ENCODE measurements at regions not wholly inside any gene's neighbourhood (a gene's known extent, or its start where the extent isn't known, plus 50 kb on each side); places are given as distances from the start of the nearest gene placed in this dataset.

DNA sequence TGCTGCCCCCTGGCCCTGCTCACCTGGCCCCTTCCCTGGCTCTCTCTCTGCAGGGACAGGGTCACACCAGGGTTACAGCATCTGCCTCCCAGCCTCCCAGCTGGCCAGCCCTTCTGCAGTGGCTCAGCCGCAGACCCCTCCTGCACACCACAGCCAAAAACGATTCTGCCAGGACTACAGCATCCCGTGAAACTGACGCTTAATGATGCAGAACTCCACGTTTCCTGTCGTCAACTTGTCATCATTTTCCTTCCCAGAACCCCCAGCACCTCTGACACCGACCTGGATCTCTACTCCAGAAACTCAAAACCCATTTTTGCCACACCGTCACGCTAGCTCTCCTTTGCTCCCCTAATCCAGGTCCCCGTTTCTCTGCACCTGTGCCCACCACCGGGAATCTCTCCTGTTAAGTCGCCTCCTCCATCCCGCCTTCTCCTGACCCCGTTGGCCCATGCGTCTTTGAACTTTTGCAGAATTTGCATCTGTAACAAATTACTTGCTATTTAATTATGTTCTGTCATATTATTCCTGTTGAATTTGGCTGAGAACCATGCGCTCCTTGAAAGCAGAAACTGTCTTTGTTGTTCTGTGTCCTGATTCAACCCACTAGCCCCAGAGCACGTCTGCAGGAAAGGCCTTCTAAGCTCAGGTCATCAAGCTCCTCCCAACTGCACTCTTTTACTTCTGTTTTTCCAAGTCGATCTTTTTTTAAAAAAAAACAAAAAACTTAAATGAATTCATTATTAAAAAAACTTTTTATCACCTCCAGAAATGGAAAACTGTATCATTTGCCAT is 173.2 kb upstream of the COPS8 start:
- Histone ChIP-seq H3K36me3 (ENCODE audit: control insufficient read depth, insufficient read depth, low read length) (no peaks in the 10 kb centered on the region), H2AFZ (ENCODE audit: low read depth, low read length) (no peak overlapping the region), H3K4me3 (no peak overlapping the region), H4K20me1 (replicated peaks; ENCODE audit: control insufficient read depth, insufficient read depth, low read length) (no peaks in the 10 kb centered on the region), H3K9ac (ENCODE audit: insufficient read depth in 1 of 2, low read depth in 2 of 2, low read length in 2 of 2) (no peak overlapping the region), H3K4me1 (replicated peaks in 1 of 2; ENCODE audit: control insufficient read depth in 2 of 2, insufficient read depth in 2 of 2, low read length in 2 of 2) (no peaks in the 10 kb centered on the region), H3K79me2 (ENCODE audit: control insufficient read depth, insufficient read depth, low read length) (no peaks in the 10 kb centered on the region), H3K9me1 (ENCODE audit: control insufficient read depth, insufficient read depth, low read length) (no peaks in the 10 kb centered on the region), H3K9me3 (replicated peaks; ENCODE audit: control insufficient read depth, insufficient read depth, low read depth, low read length) (no peaks in the 10 kb centered on the region), H3K4me2 (ENCODE audit: insufficient read depth, low read length) (no peak overlapping the region), H3K27ac (ENCODE audit: extremely low read depth, low read depth, low read length) (no peak overlapping the region), H3K27me3 (ENCODE audit: control insufficient read depth in 2 of 2, insufficient read depth in 2 of 2, low read length in 2 of 2) (peaks cover 0 to 28% of the 10 kb centered on the region in 2 experiments; a peak in 2 of 5 replicates)
- no peak for FAIRE-seq
- in situ Hi-C loops (cut with MboI), result no loop called here
- no peak for DNase-seq (ENCODE audit: extremely low read depth in 1 of 4, low spot score in 3 of 4)
- WGBS (ENCODE audit: insufficient coverage, low coverage, missing lambda C conversion rate), result under 1% methylated on average over 17 of the region's 18 CpGs
- TF ChIP-seq MECOM (CRISPR knock-in tag; IDR thresholded peaks at IDR 0.05) (no peak), NR0B1 (IDR thresholded peaks at IDR 0.05; ENCODE audit: partially characterized antibody) (no peak), NFATC3 (IDR thresholded peaks at IDR 0.05) (no peak), KLF13 (tag; IDR thresholded peaks at IDR 0.05; ENCODE audit: borderline replicate concordance, low read depth) (no peak), IRF2 (CRISPR knock-in tag; IDR thresholded peaks at IDR 0.05) (no peak), NR2C1 (IDR thresholded peaks at IDR 0.05) (no peak), NR2C1 (tag; IDR thresholded peaks at IDR 0.05) (no peak), ZNF398 (CRISPR knock-in tag; IDR thresholded peaks at IDR 0.05) (no peak)
- TF ChIP-seq, protein P1, sequence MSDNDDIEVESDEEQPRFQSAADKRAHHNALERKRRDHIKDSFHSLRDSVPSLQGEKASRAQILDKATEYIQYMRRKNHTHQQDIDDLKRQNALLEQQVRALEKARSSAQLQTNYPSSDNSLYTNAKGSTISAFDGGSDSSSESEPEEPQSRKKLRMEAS (CRISPR knock-in tag; IDR thresholded peaks at IDR 0.05), result no peak
- TF ChIP-seq, protein P2, sequence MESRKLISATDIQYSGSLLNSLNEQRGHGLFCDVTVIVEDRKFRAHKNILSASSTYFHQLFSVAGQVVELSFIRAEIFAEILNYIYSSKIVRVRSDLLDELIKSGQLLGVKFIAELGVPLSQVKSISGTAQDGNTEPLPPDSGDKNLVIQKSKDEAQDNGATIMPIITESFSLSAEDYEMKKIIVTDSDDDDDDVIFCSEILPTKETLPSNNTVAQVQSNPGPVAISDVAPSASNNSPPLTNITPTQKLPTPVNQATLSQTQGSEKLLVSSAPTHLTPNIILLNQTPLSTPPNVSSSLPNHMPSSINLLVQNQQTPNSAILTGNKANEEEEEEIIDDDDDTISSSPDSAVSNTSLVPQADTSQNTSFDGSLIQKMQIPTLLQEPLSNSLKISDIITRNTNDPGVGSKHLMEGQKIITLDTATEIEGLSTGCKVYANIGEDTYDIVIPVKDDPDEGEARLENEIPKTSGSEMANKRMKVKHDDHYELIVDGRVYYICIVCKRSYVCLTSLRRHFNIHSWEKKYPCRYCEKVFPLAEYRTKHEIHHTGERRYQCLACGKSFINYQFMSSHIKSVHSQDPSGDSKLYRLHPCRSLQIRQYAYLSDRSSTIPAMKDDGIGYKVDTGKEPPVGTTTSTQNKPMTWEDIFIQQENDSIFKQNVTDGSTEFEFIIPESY (CRISPR knock-in tag; IDR thresholded peaks at IDR 0.05), result no peak
- TF ChIP-seq, protein P3, sequence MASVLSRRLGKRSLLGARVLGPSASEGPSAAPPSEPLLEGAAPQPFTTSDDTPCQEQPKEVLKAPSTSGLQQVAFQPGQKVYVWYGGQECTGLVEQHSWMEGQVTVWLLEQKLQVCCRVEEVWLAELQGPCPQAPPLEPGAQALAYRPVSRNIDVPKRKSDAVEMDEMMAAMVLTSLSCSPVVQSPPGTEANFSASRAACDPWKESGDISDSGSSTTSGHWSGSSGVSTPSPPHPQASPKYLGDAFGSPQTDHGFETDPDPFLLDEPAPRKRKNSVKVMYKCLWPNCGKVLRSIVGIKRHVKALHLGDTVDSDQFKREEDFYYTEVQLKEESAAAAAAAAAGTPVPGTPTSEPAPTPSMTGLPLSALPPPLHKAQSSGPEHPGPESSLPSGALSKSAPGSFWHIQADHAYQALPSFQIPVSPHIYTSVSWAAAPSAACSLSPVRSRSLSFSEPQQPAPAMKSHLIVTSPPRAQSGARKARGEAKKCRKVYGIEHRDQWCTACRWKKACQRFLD (CRISPR knock-in tag; IDR thresholded peaks at IDR 0.05), result no peak
- no TSS peak for BruUV-seq (replicated peaks)
- no peak for ATAC-seq
- POLR2A ChIA-PET, result no interaction called here
- intact Hi-C loops (cut with micrococcal nuclease), result no loop called here
- CTCF ChIA-PET (ENCODE audit: low intra/inter-chr PET ratio), result no interaction called here

Data from K562 (cell line).